Fibroblast of lung (primary cell): ENCODE measurements at regions not wholly inside any gene's neighbourhood (a gene's known extent, or its start where the extent isn't known, plus 50 kb on each side); places are given as distances from the start of the nearest gene placed in this dataset.

ENCODE experiments used
- DNase-seq, 2 donors: peaks; one replicate each; pipeline versions ENCODE4 v3.0.0 to v3.0.0-alpha.2; 2010; ENCODE audit warnings: low read depth in 2 of 2
- H2AFZ ChIP-seq: 2 replicates; pipeline ENCODE4 v1.5.1; 2012; ENCODE audit warnings: low read length, control low read depth, inconsistent platforms
- H3K27ac ChIP-seq: 2 replicates; pipeline ENCODE4 v1.5.1; 2011; ENCODE audit warnings: low read length, control low read depth; ENCODE audit not compliant: insufficient read depth
- H3K27me3 ChIP-seq: 2 replicates; pipeline ENCODE4 v1.5.1; 2011; ENCODE audit warnings: mild to moderate bottlenecking, low read length; ENCODE audit not compliant: control insufficient read depth, insufficient read depth
- H3K36me3 ChIP-seq: 2 replicates; pipeline ENCODE4 v1.5.1; 2011; ENCODE audit warnings: low read length; ENCODE audit not compliant: control insufficient read depth, insufficient read depth
- H3K4me1 ChIP-seq: 2 replicates; pipeline ENCODE4 v1.5.1; 2011; ENCODE audit warnings: low read length; ENCODE audit not compliant: control insufficient read depth, insufficient read depth; ENCODE audit errors: extremely low read depth
- H3K4me2 ChIP-seq: 2 replicates; pipeline ENCODE4 v1.5.1; 2011; ENCODE audit warnings: low read length, control low read depth; ENCODE audit not compliant: insufficient read depth; ENCODE audit errors: extremely low read depth
- H3K4me3 ChIP-seq, 4 experiments: fragments of 200-600 bp in 1 of 4; sonication (generic) in 1 of 4; replicated peaks in 1 of 4; 2 replicates each; pipeline ENCODE4 v1.5.1; 2011 to 2016; ENCODE audit warnings: low read length in 4 of 4, low read depth in 3 of 4, mild to moderate bottlenecking in 3 of 4, control low read depth in 2 of 4, inconsistent platforms in 1 of 4, mixed read lengths in 1 of 4; ENCODE audit not compliant: insufficient read depth in 1 of 4; ENCODE audit errors: control extremely low read depth in 1 of 4
- H3K79me2 ChIP-seq: 2 replicates; pipeline ENCODE4 v1.5.1; 2012; ENCODE audit warnings: mild to moderate bottlenecking, low read length, inconsistent platforms; ENCODE audit not compliant: control insufficient read depth, insufficient read depth
- H3K9ac ChIP-seq: 2 replicates; pipeline ENCODE4 v1.5.1; 2011; ENCODE audit warnings: mild to moderate bottlenecking, low read length, control low read depth; ENCODE audit not compliant: insufficient read depth
- H3K9me3 ChIP-seq: 2 replicates; pipeline ENCODE4 v1.5.1; 2012; ENCODE audit warnings: low read depth, low read length; ENCODE audit not compliant: control insufficient read depth, insufficient read depth
- H4K20me1 ChIP-seq: 2 replicates; pipeline ENCODE4 v1.5.1; 2011; ENCODE audit warnings: low read length; ENCODE audit not compliant: control insufficient read depth, insufficient read depth; ENCODE audit errors: extremely low read depth
- EZH2 ChIP-seq: IDR thresholded peaks from 2 replicates; pipeline ENCODE4 v1.5.1; 2012; ENCODE audit warnings: low read length, control low read depth, mild to moderate bottlenecking; ENCODE audit errors: missing control alignments
- TF ChIP-seq, protein P1 (sequence below), 2 donors: IDR thresholded peaks in 1 of 2; conservative IDR thresholded peaks in 1 of 2; 1 replicate in 1 of 2; 2 replicates in 1 of 2; pipeline ENCODE4 v1.5.1; 2011 to 2012; ENCODE audit warnings: low read length in 2 of 2, control low read depth in 1 of 2, inconsistent platforms in 1 of 2, low read depth in 1 of 2, mild to moderate bottlenecking in 1 of 2

DNA sequence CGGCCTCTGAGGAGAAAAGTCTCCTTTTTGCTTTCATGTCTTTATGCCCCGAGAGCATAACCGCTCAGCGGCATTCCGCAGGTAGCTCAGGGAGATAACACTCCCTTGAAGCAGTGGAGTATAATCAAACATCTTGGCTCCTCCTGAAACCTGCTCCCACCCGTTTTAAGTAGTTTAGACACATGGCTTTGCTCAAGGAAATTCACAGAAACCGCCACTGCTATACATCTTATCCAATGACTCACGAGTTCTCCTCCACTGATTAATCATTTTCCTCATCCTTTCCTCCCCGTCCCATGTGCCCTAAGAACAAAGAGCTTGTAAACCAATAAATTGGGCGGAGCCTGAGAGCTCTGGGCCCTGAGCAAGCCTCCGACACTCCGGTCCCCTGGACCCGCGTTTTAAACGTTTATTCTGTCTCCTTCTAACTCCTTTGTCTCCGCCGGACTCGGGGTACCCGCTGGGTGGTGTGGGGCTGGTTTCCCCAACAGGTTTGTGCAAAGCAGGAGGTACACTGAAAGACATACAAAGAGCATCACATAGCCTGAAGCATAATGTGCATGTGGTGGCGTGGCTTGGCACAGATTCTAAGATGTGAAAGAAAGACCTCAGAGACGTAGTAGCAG lies 401.2 kb downstream of the TLL1 start:
- H3K27ac ChIP-seq: no peak overlapping the region
- no peaks in the 10 kb centered on the region for H3K4me1 ChIP-seq
- TF ChIP-seq, protein P1, sequence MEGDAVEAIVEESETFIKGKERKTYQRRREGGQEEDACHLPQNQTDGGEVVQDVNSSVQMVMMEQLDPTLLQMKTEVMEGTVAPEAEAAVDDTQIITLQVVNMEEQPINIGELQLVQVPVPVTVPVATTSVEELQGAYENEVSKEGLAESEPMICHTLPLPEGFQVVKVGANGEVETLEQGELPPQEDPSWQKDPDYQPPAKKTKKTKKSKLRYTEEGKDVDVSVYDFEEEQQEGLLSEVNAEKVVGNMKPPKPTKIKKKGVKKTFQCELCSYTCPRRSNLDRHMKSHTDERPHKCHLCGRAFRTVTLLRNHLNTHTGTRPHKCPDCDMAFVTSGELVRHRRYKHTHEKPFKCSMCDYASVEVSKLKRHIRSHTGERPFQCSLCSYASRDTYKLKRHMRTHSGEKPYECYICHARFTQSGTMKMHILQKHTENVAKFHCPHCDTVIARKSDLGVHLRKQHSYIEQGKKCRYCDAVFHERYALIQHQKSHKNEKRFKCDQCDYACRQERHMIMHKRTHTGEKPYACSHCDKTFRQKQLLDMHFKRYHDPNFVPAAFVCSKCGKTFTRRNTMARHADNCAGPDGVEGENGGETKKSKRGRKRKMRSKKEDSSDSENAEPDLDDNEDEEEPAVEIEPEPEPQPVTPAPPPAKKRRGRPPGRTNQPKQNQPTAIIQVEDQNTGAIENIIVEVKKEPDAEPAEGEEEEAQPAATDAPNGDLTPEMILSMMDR (conservative IDR thresholded peaks at IDR 0.05 in 1 of 2, IDR thresholded peaks at IDR 0.05 in 1 of 2; ENCODE audit: low read depth in 1 of 2, low read length in 2 of 2): no peak
- TF ChIP-seq EZH2: no peak
- H3K9ac ChIP-seq: no peak overlapping the region
- DNase-seq: peak in 1 of 2 donors; percentile 39
- H3K4me2 ChIP-seq: no peak overlapping the region
- H3K36me3 ChIP-seq: no peaks in the 10 kb centered on the region
- no peaks in the 10 kb centered on the region for H3K79me2 ChIP-seq
- no peaks in the 10 kb centered on the region for H3K27me3 ChIP-seq
- H2AFZ ChIP-seq: no peak overlapping the region
- no peaks in the 10 kb centered on the region for H4K20me1 ChIP-seq
- H3K9me3 ChIP-seq: no peaks in the 10 kb centered on the region
- H3K4me3 ChIP-seq: no peak overlapping the region

DNA sequence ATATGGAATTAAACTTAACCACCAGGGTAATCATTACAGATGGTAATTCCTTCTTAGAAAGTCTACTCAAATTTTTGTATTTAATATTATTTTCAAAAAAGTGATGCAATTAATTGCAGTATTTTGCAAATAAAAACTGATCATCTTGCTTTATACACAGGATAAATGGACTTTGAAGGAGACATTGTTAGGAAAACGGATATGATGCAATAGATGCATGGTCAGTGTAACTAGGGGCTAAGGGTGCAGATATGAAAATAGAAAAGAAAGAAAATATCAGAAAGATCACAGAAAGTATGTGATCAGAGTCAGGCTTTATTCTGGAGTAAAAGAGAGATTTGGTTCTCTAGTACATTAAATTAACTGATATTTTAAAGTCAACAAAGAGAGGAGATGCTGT lies 401.7 kb downstream of the TLL1 start:
- no peak overlapping the region for H3K9ac ChIP-seq
- H2AFZ ChIP-seq: no peak overlapping the region
- no peaks in the 10 kb centered on the region for H3K4me1 ChIP-seq
- DNase-seq: no peak
- H3K4me3 ChIP-seq: no peak overlapping the region
- H4K20me1 ChIP-seq: no peaks in the 10 kb centered on the region
- no peak for TF ChIP-seq EZH2
- TF ChIP-seq, protein P1 (conservative IDR thresholded peaks at IDR 0.05 in 1 of 2, IDR thresholded peaks at IDR 0.05 in 1 of 2; ENCODE audit: low read depth in 1 of 2, low read length in 2 of 2): no peak
- H3K27ac ChIP-seq: no peak overlapping the region
- H3K79me2 ChIP-seq: no peaks in the 10 kb centered on the region
- H3K36me3 ChIP-seq: no peaks in the 10 kb centered on the region
- no peaks in the 10 kb centered on the region for H3K9me3 ChIP-seq
- no peak overlapping the region for H3K4me2 ChIP-seq
- no peaks in the 10 kb centered on the region for H3K27me3 ChIP-seq

DNA sequence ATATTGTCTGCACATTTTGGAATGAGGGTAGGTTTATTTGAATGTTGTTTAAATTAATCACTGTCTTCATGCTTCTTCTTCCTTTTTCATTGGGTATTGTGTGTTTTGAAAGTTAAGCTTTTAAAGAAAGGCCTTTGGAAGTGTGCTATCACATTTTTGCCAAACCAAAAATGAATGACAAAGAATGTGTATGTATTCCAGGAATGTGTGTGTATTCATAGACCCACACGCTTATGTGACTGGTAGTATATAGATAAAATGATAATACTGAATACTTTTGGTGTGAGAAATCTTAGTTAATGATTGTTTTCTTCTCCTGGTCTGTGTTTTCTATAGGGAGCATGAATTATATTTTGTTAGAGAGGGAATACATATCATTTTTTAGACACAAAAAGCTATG lies 404.4 kb downstream of the TLL1 start:
- H3K4me3 ChIP-seq: no peak overlapping the region
- H3K4me2 ChIP-seq: no peak overlapping the region
- H3K79me2 ChIP-seq: no peaks in the 10 kb centered on the region
- no peaks in the 10 kb centered on the region for H3K9me3 ChIP-seq
- no peaks in the 10 kb centered on the region for H3K27me3 ChIP-seq
- DNase-seq: peak in 1 of 2 donors; percentile 77
- no peaks in the 10 kb centered on the region for H3K4me1 ChIP-seq
- H2AFZ ChIP-seq: no peak overlapping the region
- TF ChIP-seq EZH2: no peak
- TF ChIP-seq, protein P1 (conservative IDR thresholded peaks at IDR 0.05 in 1 of 2, IDR thresholded peaks at IDR 0.05 in 1 of 2; ENCODE audit: low read depth in 1 of 2, low read length in 2 of 2): no peak
- no peak overlapping the region for H3K27ac ChIP-seq
- no peaks in the 10 kb centered on the region for H4K20me1 ChIP-seq
- no peak overlapping the region for H3K9ac ChIP-seq
- H3K36me3 ChIP-seq: no peaks in the 10 kb centered on the region
